Suprapubic skin (tissue), 4 donors: ENCODE measurements at regions not wholly inside any gene's neighbourhood (a gene's known extent, or its start where the extent isn't known, plus 50 kb on each side); places are given as distances from the start of the nearest gene placed in this dataset.

ENCODE experiments used
- CTCF ChIP-seq, 2 donors: fragments of 200-600 bp in 1 of 2; fragments of 450-650 bp in 1 of 2; sonication (generic) in 1 of 2; IDR thresholded peaks; one replicate each; pipeline ENCODE4 v1.5.1; 2016 to 2019; ENCODE audit warnings: antibody characterized with exemption in 2 of 2, mild to moderate bottlenecking in 1 of 2, moderate library complexity in 1 of 2
- EP300 ChIP-seq: sonication (generic); formaldehyde crosslinking; IDR thresholded peaks from one replicate; pipeline ENCODE4 v1.6.1; 2017; ENCODE audit warnings: antibody characterized with exemption
- POLR2A ChIP-seq, 2 donors: fragments of 450-650 bp; IDR thresholded peaks; one replicate each; pipeline ENCODE4 v1.6.1; 2017; ENCODE audit warnings: antibody characterized with exemption in 2 of 2, mild to moderate bottlenecking in 2 of 2, moderate library complexity in 2 of 2
- POLR2AphosphoS5 ChIP-seq, 3 donors: sonication (generic); formaldehyde crosslinking; IDR thresholded peaks; one replicate each; pipeline ENCODE4 v1.6.1; 2017; ENCODE audit warnings: antibody characterized with exemption in 3 of 3

DNA sequence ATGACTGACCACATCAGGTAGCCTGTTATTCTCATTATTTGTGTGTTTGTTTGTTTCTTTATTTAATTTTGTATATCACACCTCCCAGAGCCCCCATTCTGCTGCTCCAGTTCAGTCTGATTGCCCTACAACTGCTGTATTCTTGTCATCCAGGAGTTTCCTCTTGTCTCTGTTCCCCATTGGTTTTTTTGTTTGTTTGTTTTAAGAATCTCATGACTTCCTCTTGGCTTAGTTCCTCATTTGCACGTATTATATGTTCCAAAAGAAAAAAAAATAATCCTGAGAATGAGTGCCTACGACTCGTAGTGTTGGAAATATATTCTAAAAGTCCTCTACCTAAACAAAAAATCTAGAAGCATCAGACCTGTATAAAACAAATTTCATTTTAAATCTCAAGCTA, 142.3 kb upstream of the SLIT2 start:
- TF ChIP-seq POLR2A (IDR thresholded peaks at IDR 0.05) = no peak
- no peak for TF ChIP-seq CTCF (IDR thresholded peaks at IDR 0.05)
- TF ChIP-seq EP300 = no peak
- no peak for TF ChIP-seq POLR2AphosphoS5 (IDR thresholded peaks at IDR 0.05)
